Adrenal gland (tissue), 5 donors: ENCODE measurements at regions not wholly inside any gene's neighbourhood (a gene's known extent, or its start where the extent isn't known, plus 50 kb on each side); places are given as distances from the start of the nearest gene placed in this dataset.

ENCODE experiments used
- POLR2A ChIP-seq, 2 donors: fragments of 450-650 bp; IDR thresholded peaks; one replicate each; pipeline ENCODE4 v1.6.1; 2017; ENCODE audit warnings: antibody characterized with exemption in 2 of 2, mild to moderate bottlenecking in 2 of 2, moderate library complexity in 1 of 2
- TF ChIP-seq, protein P1 (sequence below), 6 experiments: fragments of 450-650 bp in 4 of 6; fragments of 200-600 bp in 2 of 6; sonication (generic) in 1 of 6; IDR thresholded peaks; 1 replicate in 5 of 6; 2 replicates in 1 of 6; pipeline versions ENCODE4 v1.5.1 to v1.8.0; 2016 to 2021; ENCODE audit warnings: antibody characterized with exemption in 6 of 6, mild to moderate bottlenecking in 2 of 6, moderate library complexity in 1 of 6
- donor health status: DM: no; HTN: no; CAD: no.

- TF ChIP-seq, protein P1, sequence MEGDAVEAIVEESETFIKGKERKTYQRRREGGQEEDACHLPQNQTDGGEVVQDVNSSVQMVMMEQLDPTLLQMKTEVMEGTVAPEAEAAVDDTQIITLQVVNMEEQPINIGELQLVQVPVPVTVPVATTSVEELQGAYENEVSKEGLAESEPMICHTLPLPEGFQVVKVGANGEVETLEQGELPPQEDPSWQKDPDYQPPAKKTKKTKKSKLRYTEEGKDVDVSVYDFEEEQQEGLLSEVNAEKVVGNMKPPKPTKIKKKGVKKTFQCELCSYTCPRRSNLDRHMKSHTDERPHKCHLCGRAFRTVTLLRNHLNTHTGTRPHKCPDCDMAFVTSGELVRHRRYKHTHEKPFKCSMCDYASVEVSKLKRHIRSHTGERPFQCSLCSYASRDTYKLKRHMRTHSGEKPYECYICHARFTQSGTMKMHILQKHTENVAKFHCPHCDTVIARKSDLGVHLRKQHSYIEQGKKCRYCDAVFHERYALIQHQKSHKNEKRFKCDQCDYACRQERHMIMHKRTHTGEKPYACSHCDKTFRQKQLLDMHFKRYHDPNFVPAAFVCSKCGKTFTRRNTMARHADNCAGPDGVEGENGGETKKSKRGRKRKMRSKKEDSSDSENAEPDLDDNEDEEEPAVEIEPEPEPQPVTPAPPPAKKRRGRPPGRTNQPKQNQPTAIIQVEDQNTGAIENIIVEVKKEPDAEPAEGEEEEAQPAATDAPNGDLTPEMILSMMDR (IDR thresholded peaks at IDR 0.05): no peak
- no peak for TF ChIP-seq POLR2A (IDR thresholded peaks at IDR 0.05)
Measured at GRCh38 chr1:221793439-221794078, 51.7 kb upstream of the DUSP10 start.
